Transverse colon (tissue), 3 donors: ENCODE measurements at regions not wholly inside any gene's neighbourhood (a gene's known extent, or its start where the extent isn't known, plus 50 kb on each side); places are given as distances from the start of the nearest gene placed in this dataset.

ENCODE experiments used
- EP300 ChIP-seq: sonication (generic); formaldehyde crosslinking; IDR thresholded peaks from one replicate; pipeline ENCODE4 v1.6.1; 2017; ENCODE audit warnings: antibody characterized with exemption, low read depth
- POLR2A ChIP-seq: fragments of 450-650 bp; IDR thresholded peaks from one replicate; pipeline ENCODE4 v1.6.1; 2016; ENCODE audit warnings: antibody characterized with exemption, mild to moderate bottlenecking, moderate library complexity
- TF ChIP-seq, protein P1 (sequence below), 5 experiments: fragments of 200-600 bp in 3 of 5; fragments of 450-650 bp in 2 of 5; sonication (generic) in 3 of 5; IDR thresholded peaks; 1 replicate in 2 of 5; 2 replicates in 3 of 5; pipeline ENCODE4 v1.5.1; 2016 to 2017; ENCODE audit warnings: antibody characterized with exemption in 5 of 5, inconsistent platforms in 3 of 5, mild to moderate bottlenecking in 2 of 5, moderate library complexity in 1 of 5

GRCh38 chr22:49677495-49677889 lies 150.2 kb downstream of the BRD1 start:
- TF ChIP-seq POLR2A = no peak
- TF ChIP-seq, protein P1, sequence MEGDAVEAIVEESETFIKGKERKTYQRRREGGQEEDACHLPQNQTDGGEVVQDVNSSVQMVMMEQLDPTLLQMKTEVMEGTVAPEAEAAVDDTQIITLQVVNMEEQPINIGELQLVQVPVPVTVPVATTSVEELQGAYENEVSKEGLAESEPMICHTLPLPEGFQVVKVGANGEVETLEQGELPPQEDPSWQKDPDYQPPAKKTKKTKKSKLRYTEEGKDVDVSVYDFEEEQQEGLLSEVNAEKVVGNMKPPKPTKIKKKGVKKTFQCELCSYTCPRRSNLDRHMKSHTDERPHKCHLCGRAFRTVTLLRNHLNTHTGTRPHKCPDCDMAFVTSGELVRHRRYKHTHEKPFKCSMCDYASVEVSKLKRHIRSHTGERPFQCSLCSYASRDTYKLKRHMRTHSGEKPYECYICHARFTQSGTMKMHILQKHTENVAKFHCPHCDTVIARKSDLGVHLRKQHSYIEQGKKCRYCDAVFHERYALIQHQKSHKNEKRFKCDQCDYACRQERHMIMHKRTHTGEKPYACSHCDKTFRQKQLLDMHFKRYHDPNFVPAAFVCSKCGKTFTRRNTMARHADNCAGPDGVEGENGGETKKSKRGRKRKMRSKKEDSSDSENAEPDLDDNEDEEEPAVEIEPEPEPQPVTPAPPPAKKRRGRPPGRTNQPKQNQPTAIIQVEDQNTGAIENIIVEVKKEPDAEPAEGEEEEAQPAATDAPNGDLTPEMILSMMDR (IDR thresholded peaks at IDR 0.05) = no peak
- TF ChIP-seq EP300 = no peak
